Adrenal gland (tissue), 5 donors: ENCODE measurements at regions not wholly inside any gene's neighbourhood (a gene's known extent, or its start where the extent isn't known, plus 50 kb on each side); places are given as distances from the start of the nearest gene placed in this dataset.

ENCODE experiments used
- POLR2A ChIP-seq, 2 donors: fragments of 450-650 bp; IDR thresholded peaks; one replicate each; pipeline ENCODE4 v1.6.1; 2017; ENCODE audit warnings: antibody characterized with exemption in 2 of 2, mild to moderate bottlenecking in 2 of 2, moderate library complexity in 1 of 2
- TF ChIP-seq, protein P1 (sequence below), 6 experiments: fragments of 450-650 bp in 4 of 6; fragments of 200-600 bp in 2 of 6; sonication (generic) in 1 of 6; IDR thresholded peaks; 1 replicate in 5 of 6; 2 replicates in 1 of 6; pipeline versions ENCODE4 v1.5.1 to v1.8.0; 2016 to 2021; ENCODE audit warnings: antibody characterized with exemption in 6 of 6, mild to moderate bottlenecking in 2 of 6, moderate library complexity in 1 of 6
- donor health status: DM: no; HTN: no; CAD: no.

DNA sequence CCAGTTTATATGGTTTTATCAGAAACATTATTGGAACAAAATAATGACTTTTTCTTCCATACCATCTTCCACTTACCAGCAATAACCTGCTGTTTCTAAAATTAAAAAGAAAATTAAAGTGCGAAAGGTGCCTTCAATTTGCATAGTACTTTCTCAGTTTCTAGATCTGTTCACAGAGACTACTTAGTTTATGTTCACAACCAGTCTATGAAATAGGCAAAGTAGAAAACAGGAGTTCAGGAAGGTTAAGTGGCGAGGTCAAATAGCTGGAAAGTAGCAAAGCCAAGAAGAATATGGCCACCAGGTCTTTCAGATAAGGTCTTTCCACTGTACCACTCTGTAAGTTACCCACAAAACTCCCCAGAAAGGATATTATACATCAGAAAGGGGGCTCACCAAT, 63.3 kb downstream of the BMP4 start:
- no peak for TF ChIP-seq POLR2A (IDR thresholded peaks at IDR 0.05)
- TF ChIP-seq, protein P1, sequence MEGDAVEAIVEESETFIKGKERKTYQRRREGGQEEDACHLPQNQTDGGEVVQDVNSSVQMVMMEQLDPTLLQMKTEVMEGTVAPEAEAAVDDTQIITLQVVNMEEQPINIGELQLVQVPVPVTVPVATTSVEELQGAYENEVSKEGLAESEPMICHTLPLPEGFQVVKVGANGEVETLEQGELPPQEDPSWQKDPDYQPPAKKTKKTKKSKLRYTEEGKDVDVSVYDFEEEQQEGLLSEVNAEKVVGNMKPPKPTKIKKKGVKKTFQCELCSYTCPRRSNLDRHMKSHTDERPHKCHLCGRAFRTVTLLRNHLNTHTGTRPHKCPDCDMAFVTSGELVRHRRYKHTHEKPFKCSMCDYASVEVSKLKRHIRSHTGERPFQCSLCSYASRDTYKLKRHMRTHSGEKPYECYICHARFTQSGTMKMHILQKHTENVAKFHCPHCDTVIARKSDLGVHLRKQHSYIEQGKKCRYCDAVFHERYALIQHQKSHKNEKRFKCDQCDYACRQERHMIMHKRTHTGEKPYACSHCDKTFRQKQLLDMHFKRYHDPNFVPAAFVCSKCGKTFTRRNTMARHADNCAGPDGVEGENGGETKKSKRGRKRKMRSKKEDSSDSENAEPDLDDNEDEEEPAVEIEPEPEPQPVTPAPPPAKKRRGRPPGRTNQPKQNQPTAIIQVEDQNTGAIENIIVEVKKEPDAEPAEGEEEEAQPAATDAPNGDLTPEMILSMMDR (IDR thresholded peaks at IDR 0.05): no peak
